Endodermal cell (in vitro differentiated cells): ENCODE measurements at regions not wholly inside any gene's neighbourhood (a gene's known extent, or its start where the extent isn't known, plus 50 kb on each side); places are given as distances from the start of the nearest gene placed in this dataset.

Experiments
- DNase-seq: peaks from one replicate; pipeline ENCODE4 v3.0.0-alpha.2; 2017
- H3K27ac ChIP-seq: 2 replicates; pipeline ENCODE4 v1.5.1; 2013; ENCODE audit warnings: mild to moderate bottlenecking, low read depth, low read length, moderate library complexity
- H3K27me3 ChIP-seq: 2 replicates; pipeline ENCODE4 v1.6.1; 2013; ENCODE audit warnings: mild to moderate bottlenecking, low read length, moderate library complexity; ENCODE audit not compliant: insufficient read depth, control insufficient read depth, poor library complexity, severe bottlenecking
- H3K36me3 ChIP-seq: 2 replicates; pipeline ENCODE4 v1.7.0; 2013; ENCODE audit warnings: mild to moderate bottlenecking, low read length, moderate library complexity; ENCODE audit not compliant: control insufficient read depth, insufficient read depth
- H3K4me1 ChIP-seq: one replicate; pipeline ENCODE4 v1.7.0; 2013; ENCODE audit warnings: low read length; ENCODE audit not compliant: control insufficient read depth, insufficient read depth
- H3K4me3 ChIP-seq: 2 replicates; pipeline ENCODE4 v1.5.1; 2013; ENCODE audit warnings: mild to moderate bottlenecking, low read length, moderate library complexity
- H3K9ac ChIP-seq: 2 replicates; pipeline ENCODE4 v1.6.1; 2013; ENCODE audit warnings: mild to moderate bottlenecking, low read length, moderate library complexity; ENCODE audit not compliant: poor library complexity, severe bottlenecking; ENCODE audit errors: extremely low read depth
- H3K9me3 ChIP-seq: 2 replicates; pipeline ENCODE4 v1.6.1; 2013; ENCODE audit warnings: mild to moderate bottlenecking, low read length, moderate library complexity; ENCODE audit not compliant: control insufficient read depth
- H3K27ac Mint-ChIP-seq: 2 replicates; pipeline ENCODE4 v1.8.0; 2020; ENCODE audit warnings: mixed read lengths
- H3K27me3 Mint-ChIP-seq: 2 replicates; pipeline ENCODE4 v1.8.0; 2021; ENCODE audit warnings: mild to moderate bottlenecking, mixed read lengths; ENCODE audit not compliant: insufficient read depth
- H3K36me3 Mint-ChIP-seq: 2 replicates; pipeline ENCODE4 v1.8.0; 2020; ENCODE audit warnings: low read depth, mixed read lengths
- H3K4me1 Mint-ChIP-seq: 2 replicates; pipeline ENCODE4 v1.8.0; 2020; ENCODE audit warnings: mixed read lengths
- H3K4me3 Mint-ChIP-seq: 2 replicates; pipeline ENCODE4 v1.8.0; 2020; ENCODE audit warnings: mild to moderate bottlenecking, moderate library complexity, mixed read lengths
- H3K9me3 Mint-ChIP-seq: 2 replicates; pipeline ENCODE4 v1.8.0; 2020; ENCODE audit warnings: mild to moderate bottlenecking, mixed read lengths
- CTCF ChIP-seq: fragments of 200-600 bp; sonication (generic); conservative IDR thresholded peaks from 2 replicates; pipeline ENCODE4 v1.5.0; 2021; ENCODE audit warnings: antibody characterized with exemption, mild to moderate bottlenecking
- WGBS, 2 experiments: methylation state at CpG; one replicate each; pipeline versions ENCODE4 v1.1.5 to v1.1.7; 2013; ENCODE audit warnings: missing lambda C conversion rate in 2 of 2, mixed read lengths in 1 of 2; ENCODE audit not compliant: insufficient coverage in 1 of 2, insufficient read length in 1 of 2; 5-methylcytosine and 5-hydroxymethylcytosine counted together

DNA sequence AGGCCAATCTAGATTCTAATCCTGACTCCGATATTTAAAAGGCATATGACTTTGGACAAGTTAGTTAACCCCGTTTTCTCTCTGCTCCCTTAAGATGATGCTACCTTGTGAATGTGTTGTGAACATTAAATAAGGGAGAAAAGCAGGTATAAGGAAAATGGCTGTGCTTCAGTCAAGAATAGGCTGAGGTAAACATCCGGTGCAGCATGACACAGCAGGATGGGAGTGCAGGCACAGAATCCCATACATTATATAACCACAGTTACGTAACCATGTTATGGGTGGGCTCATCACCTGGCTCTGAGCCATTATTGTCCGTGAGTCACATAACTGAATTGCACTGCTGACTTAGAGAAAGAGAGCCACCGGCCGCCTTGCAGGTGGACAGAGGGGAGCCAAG lies 382.2 kb upstream of the ANO5 start:
- no peak for DNase-seq
- Histone ChIP-seq H3K9me3 (no peaks in the 10 kb centered on the region), H3K4me1 (peaks cover 3% of the 10 kb centered on the region), H3K4me3 (no peak overlapping the region), H3K36me3 (no peaks in the 10 kb centered on the region), H3K27me3 (no peaks in the 10 kb centered on the region), H3K27ac (no peak overlapping the region), H3K9ac (no peak overlapping the region)
- H3K27me3 Mint-ChIP-seq, result no peaks in the 10 kb centered on the region
- peaks cover 17% of the 10 kb centered on the region for H3K4me1 Mint-ChIP-seq
- TF ChIP-seq CTCF, result no peak
- H3K9me3 Mint-ChIP-seq, result peaks cover 4% of the 10 kb centered on the region
- H3K36me3 Mint-ChIP-seq, result peaks cover 2% of the 10 kb centered on the region
- H3K4me3 Mint-ChIP-seq, result no peak overlapping the region
- 87 to 93% methylated on average over 4 to 7 of the region's 7 CpGs for WGBS, 2 experiments
- H3K27ac Mint-ChIP-seq, result no peak overlapping the region

GRCh38 chr11:21811572-21811971 lies 381.3 kb upstream of the ANO5 start:
- H3K4me3 Mint-ChIP-seq, result no peak overlapping the region
- no peak overlapping the region for H3K27ac ChIP-seq
- H3K9me3 ChIP-seq, result no peaks in the 10 kb centered on the region
- H3K27ac Mint-ChIP-seq, result no peak overlapping the region
- 42 to 60% methylated on average over 2 to 4 of the region's 4 CpGs for WGBS, 2 experiments
- peaks cover 3% of the 10 kb centered on the region for H3K4me1 ChIP-seq
- H3K4me3 ChIP-seq, result no peak overlapping the region
- TF ChIP-seq CTCF, result peak; percentile 77
- peaks cover 2% of the 10 kb centered on the region for H3K36me3 Mint-ChIP-seq
- no peaks in the 10 kb centered on the region for H3K36me3 ChIP-seq
- no peaks in the 10 kb centered on the region for H3K27me3 ChIP-seq
- H3K4me1 Mint-ChIP-seq, result peaks cover 17% of the 10 kb centered on the region
- DNase-seq, result peak; percentile 84
- no peaks in the 10 kb centered on the region for H3K9me3 Mint-ChIP-seq
- H3K27me3 Mint-ChIP-seq, result no peaks in the 10 kb centered on the region
- no peak overlapping the region for H3K9ac ChIP-seq

GRCh38 chr11:21814169-21814568 lies 378.7 kb upstream of the ANO5 start:
- Mint-ChIP-seq H3K4me1 (peaks cover 11% of the 10 kb centered on the region), H3K27me3 (no peaks in the 10 kb centered on the region), H3K9me3 (no peaks in the 10 kb centered on the region), H3K4me3 (no peak overlapping the region), H3K36me3 (peaks cover 2% of the 10 kb centered on the region), H3K27ac (no peak overlapping the region)
- no peak overlapping the region for H3K27ac ChIP-seq
- no peaks in the 10 kb centered on the region for H3K9me3 ChIP-seq
- H3K27me3 ChIP-seq, result no peaks in the 10 kb centered on the region
- no peaks in the 10 kb centered on the region for H3K36me3 ChIP-seq
- 88 to 96% methylated on average over 1 to 3 of the region's 3 CpGs for WGBS, 2 experiments
- DNase-seq, result no peak
- no peaks in the 10 kb centered on the region for H3K4me1 ChIP-seq
- H3K9ac ChIP-seq, result no peak overlapping the region
- TF ChIP-seq CTCF, result no peak
- H3K4me3 ChIP-seq, result no peak overlapping the region
